ENCODE measurements at regions not wholly inside any gene's neighbourhood (a gene's known extent, or its start where the extent isn't known, plus 50 kb on each side); places are given as distances from the start of the nearest gene placed in this dataset.
"Not testable (repeated sequence)": the region's sequence is repeated elsewhere in the genome, so short reads cannot be mapped to it uniquely, and the experiment has no call there.

GRCh38 chr21:10122801-10123507, 398.4 kb upstream of the TPTE start:
- not testable (repeated sequence) for TF ChIP-seq CTCF (IDR thresholded peaks at IDR 0.05); REST (IDR thresholded peaks at IDR 0.05; ENCODE audit: insufficient read depth in 1 of 2, low read depth in 2 of 2, low read length in 1 of 2)
